HT1080 (cell line): ENCODE measurements at regions not wholly inside any gene's neighbourhood (a gene's known extent, or its start where the extent isn't known, plus 50 kb on each side); places are given as distances from the start of the nearest gene placed in this dataset.

Experiments
- DNase-seq: peaks from one replicate; pipeline ENCODE4 v3.0.0-alpha.2; 2015; ENCODE audit warnings: low read depth

DNA sequence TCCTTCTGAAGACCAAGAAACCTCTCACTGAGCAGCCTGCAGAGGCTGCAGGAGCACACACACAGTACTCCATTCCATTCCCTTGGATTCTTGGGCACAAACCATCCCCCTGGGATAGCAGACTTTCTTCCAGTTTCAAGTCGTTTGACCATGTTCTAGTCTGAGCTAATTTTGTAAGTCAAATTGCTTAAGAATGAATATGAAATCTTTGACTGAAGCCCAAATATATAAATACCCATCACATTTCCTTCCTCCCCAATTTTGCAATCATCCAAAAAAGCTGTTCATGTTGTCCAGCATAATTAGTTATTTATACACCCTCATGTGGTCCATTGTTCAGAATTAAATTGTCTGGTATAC lies 231.2 kb upstream of the TPRG1 start:
- DNase-seq, result no peak

DNA sequence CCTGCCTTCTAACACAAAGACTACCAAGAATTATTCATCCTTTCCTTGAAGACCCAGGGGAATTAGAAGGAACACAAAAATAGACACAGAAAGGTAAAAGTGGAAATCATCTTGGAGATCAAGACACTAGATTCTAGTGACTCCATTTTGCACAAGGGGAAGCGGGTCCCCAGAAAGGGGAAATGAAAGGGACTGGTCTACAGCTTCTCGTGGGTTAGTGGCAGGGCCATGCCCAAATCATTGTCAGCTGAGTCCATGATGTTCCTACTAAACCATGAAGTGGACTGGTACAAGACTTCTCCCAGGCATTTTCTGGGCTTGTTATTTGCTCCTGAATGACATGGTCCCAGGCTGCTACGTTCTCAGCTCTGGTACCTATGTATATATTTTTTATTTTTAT lies 230.7 kb upstream of the TPRG1 start:
- no peak for DNase-seq

DNA sequence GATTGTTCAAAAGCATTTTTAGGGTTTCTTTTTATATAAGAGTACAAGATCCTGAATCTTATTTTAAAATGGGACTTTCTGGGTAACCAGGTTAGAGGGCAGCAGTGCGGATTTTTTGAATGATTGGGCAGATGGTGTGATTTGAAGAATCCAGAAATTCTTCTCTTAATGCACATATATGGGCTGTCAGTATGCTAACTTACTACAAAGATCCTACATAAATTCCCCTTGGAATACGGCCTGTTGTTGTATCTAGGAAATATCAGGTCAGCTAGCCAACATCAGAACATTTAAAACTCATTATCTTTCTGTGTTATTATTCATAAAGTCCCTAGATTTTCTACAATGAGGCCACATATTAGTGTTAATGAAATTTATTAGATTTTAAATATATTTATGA lies 229.6 kb upstream of the TPRG1 start:
- DNase-seq, result no peak

DNA sequence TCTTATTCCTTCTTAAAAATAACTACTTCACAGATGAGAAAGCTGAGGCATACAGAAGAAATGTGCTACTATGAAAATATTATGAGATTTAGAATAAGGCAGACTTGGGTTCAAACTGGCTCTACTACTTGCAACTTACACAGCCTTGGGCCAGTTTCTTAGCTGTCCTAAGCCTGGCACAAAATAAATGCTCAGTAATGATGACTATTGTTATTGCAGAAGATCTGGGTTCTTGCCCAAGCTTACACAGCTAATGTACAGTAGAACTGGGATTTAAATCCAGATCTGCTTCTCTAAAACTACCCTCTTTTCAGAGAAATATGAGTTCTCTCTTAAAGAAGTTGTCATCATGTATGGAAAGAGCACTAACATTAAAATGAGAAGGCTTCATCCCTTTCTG lies 228.2 kb upstream of the TPRG1 start:
- no peak for DNase-seq

DNA sequence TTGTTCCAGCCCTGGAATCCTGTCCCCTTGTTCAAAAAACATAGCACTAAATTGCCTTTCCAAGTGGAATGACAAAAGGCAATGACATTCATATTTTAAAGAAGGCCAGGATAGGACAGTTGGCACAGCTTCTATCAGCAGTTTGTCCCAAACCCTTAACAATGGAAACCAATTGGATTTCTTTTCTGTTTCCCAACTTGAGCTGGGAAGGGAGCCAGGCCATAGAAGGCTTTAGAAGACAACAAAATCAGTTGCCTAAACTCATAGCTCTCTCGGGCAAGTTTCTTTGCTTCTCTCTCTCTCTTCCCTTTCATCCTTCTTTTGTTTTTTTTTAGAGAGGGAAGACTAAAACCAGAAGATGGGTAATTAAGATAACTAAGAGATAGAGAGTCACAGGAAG lies 227.7 kb upstream of the TPRG1 start:
- DNase-seq, result no peak

DNA sequence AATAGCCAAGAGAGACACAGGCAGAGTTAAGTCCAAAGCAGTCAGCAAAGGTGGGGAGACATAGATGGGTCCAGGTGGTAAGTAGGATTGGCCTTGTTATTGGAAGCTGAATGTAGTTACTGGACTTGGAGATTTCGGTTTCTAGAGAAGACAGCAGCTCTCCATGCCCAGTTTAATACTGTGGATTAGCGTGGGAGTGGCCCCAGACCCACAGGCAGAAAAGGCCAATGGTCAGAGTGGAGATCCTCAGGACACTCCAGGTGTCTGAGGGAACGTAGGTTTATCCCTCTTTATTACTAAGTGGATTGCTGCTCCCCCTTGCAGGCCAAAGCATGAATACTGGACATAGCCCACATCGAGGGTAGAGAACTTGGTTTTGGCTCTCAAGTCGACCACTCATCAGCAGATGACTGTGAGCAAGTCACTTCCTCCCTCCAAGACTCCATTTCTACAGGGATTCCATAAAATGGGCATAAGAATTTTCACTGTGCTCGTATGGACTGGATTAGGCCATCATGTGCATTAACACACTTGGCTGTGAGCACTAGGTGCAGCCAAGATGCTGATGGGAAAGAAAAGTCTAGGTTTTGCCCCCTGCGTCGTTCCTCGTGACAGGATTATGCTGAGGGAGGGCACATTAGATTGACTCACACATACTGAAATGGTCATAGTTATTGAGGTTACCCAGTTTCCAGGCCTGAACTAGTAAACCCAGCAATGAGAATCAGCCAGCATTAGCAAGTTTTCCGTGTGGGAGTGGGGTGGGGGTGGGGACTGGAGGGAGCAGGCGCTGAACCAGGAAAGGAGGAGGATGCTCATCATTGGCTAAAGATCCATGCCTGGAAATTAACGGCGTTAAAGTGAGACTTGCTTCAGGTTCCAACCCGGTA lies 225.2 kb upstream of the TPRG1 start:
- no peak for DNase-seq

DNA sequence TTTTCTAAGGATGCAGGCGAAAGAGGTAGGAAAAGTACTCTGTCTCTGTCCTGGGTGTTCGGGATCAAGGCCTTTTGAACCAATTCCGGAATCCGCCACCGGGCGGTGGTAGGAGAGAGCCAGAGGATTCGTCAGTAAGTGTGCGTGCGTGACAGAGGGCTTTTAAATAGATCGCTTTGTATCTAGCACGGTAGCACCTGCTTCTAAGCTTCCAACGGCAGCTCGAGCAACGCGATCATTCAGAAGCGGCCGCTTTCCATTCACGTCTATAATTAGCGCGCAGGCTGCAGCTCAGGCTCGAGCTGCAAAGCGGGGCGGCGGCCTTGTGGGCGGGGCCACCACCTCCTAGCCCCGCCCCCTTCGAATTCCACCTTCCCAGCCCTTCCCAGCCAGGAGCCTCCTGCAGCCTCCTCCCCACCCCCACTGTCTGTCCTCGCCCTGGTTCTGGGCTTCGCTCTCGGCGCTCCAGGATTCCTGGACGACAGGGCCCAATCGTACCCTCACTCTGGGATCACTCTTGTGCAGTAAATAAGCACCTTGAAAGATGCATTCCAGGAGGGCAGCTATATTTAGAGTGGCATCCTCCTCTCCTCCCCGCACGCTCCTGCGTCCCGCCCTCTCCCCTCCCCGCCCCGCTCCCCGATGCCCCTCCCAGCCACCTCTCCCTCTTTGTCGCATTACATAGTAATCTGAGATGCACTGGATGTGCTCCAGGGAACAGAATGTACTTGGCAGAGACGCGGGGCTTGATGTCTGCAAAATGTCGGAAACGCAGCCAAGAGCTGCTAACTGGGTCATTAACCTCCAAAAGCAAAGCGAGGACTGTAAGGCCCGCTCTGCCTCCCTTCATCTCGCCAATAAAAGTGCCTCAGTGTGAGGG lies 224.1 kb upstream of the TPRG1 start:
- DNase-seq, result no peak

DNA sequence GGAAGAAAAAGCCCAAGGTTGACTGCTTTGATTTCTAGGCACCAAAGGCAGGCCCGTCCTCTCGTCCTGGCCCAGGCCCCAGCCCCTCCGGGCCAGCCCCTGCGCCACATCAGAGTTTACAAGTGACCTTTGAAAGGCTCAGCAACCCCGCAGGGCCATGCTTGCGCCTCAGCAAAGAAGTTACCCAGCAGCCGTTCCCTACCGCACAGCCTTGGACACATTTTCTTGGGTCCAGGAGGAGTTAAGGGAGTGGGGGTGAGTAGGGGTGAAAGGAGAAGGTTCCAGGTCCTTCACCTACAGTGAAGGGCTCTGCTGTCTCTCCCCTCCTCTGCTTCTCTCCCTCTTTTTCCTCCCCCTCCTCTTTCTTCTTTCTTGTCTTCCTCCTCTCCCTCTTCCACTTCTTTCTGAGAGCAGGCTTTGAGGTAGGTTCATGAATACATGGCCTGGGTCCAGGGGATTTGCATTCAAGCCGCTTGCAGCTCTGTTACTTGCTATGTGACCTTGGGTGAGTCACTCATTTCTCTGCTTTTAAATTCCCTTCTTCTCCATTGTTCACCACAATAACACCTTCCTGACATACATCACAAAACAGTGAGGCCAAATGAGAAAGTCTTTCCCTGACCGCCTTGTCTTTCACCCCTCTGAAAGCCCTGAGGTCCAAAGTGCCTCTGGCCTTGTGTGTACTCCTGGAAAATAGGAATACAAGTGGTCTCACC lies 223.3 kb upstream of the TPRG1 start:
- peak; percentile 96 for DNase-seq

DNA sequence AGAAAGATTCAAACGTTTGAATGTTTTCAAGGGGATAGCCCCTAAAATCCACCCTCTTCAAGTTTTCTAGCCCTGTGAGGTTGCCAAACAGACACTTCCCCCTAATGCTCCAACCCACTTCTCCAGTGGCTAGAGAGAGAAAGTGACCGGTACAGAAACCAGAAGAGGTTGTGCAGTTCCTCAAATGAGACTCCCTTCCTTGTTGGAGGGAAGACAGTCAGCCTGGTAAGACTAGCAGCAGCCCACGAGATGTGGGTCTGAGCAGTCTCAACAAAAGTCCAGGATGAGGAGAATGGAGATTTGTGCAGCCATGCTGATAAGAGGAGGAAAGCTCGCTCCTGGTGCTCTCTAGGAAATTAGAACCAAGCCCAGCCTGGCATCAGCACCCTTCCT lies 222.8 kb upstream of the TPRG1 start:
- DNase-seq, result no peak

DNA sequence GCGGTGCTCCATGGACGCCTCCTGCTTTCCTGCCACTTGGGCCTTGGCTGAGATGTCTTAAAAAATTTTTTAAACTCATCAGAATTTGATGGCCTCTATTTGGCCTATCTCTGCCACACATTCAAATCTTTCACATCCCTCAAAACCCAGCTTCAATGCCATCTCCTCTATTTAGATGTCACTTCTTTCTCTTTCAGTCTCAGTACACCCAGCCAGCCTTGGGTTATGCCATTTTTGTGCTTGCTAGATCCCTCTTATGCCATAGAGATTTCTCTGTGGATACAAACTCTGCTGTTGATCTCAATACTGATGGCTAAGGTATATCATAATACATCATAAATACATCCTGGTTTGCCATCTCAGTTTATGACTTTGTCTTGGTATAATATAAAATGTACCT lies 222.3 kb upstream of the TPRG1 start:
- no peak for DNase-seq

DNA sequence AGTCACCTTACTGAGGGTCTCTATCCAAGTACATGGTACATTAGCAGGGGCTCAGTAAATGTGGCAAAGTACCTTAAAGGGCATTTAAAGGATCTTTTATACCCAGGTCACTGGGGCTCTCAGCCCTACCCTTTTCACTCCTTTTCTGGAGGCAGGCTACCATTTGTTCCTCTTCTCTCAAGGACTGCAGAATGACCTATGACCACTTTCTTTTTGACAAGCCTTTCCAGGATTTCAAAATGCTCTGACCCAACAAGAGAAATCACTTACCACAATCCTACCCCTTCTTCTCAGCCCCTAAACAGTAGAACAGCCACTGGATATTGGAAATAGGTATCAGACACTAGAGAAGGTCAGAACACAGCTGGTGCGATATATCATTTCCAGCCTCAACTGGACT lies 221.8 kb upstream of the TPRG1 start:
- DNase-seq, result no peak

DNA sequence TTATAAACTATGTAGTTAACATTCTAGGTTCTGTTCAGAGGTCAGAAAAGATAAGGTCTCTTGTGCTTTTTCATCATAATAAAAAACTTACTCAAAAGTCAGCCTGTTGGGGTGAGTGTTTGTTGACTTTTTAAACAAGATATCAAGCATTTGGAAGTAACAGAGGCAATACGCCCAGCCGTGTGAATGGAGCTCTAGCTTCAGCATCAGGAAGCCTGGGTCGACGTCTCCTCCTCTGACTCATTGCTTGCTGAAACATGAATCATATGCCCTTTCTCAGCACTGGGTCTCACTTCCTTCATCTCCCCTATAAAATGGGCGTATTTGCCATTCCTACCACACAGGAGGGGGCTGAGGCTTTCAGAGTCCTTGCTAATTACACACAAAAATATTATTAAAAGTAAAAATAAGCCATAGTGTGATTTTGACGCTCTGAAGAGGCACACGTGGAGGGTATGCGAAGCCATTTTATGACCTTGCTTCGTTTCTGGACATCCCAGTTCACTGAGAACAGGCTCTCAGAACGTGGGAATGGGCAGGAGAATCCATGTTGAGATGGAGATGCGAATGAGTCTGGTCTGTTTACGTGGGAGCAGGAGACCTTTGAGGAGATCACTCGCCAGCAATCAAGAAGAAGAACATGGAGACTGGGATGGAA lies 220.8 kb upstream of the TPRG1 start:
- peak; percentile 99 for DNase-seq

DNA sequence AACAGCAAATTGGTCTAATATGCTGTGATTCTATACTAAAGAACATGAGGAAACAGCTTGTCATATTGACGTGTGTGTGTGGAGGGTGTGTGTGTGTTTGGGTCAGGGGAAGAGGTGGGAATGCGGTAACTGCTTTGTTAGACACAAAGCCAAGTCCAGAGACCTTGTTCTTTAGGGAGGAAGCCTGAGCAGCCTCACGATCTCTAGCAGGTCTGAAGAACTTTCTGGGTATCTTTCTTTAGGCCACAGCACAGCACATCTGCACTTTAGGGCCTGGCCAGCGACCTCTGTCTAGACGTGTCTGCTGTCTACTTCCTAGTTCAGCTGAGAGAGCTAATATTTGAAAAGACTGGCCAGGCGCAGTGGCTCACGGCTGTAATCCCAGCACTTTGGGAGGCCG lies 220.0 kb upstream of the TPRG1 start:
- no peak for DNase-seq

DNA sequence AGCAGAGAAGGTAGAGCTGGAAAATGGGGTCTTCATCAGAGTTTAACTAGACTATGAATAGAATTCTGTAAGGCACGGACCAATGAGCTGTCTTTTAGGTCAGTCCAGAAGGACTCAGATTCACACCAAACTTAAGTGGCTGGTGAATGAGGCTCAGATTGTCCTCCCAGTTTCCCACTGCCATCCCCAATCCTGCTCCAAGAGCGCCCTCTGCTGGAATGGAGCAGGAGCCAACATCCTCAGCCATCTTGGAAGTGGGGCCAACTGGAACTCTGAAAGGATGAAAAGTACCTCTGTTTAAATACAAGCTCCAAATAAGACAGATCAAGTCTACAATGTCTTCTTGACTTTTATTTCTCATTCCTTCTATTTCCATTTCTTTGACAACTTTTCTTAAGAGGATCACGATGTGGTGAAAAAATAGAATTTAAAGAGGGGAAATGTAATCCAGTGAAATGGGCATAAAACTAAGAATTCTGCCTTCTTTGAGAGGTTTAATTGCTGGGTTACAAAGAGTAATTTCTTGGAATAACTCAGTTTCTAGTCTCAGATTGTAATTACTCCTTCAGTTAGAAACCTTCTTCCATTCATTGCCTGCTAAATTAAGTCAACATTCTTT lies 217.1 kb upstream of the TPRG1 start:
- peak; percentile 83 for DNase-seq

DNA sequence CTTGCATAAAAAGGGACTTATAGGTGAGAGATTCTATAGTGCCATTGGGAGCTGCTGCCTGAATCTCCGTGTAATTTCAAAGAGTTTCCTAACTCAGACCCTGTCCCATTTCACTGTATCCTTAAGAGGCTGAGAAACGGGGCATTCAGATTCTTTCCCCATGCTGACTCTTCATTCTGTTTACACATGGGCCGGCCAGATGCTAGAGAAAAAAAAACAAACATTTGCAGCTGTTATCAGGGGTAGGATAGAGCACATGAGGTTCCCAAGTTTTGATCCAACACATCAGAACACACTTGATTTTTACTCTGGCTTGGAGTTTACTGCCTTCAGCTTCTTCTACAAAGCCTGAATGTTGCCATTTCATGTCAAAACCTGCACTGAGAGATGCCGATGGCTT lies 215.9 kb upstream of the TPRG1 start:
- no peak for DNase-seq

DNA sequence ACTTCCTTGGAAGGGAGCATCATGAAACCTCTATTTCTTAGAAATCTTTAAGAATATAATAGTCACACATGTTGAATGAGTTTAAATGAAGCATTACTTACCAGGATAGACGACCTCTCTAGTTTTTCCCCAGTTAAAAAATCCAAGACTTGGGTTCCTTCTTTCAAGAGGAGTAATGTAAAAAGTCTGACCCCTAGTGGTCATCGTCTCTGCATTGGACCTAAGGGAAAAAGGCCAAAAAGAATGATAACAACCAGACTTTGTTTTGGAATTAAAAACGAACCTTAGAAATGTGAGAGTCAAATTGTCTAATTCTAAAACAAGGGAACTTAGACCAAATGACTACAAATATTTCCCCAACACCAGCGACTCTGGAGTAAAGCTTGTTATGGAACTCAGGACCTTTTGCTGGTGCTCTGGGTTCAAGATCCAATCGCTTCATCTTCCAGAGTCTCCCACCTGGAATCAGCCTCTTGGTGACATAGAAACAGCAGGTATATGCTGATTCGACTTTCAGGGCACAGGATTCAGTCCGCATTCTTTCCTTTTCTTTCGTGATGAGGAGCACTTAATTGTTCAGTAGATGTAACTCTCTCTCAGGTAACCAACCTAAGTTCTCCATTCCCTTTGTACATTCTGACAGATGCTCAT lies 214.8 kb upstream of the TPRG1 start:
- DNase-seq, result peak; percentile 64

DNA sequence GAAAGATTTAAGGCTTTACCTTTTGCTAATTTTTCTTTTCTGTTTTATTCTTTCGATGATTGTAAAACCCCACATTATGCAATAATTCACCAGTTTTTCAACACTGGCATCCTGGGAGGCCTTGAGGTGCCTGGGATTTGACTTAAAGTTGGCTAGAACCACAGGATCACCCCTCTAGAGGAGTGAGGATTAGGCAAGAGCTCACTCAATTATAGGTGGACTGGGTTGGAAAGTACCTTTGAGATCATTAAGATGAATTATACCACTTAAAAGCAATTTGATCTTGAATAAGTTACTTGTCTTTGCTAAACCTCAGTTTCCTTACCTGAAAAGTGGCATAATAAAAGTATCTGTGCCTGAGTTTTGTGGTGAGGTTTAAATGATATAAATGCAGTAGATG lies 212.8 kb upstream of the TPRG1 start:
- DNase-seq, result no peak

DNA sequence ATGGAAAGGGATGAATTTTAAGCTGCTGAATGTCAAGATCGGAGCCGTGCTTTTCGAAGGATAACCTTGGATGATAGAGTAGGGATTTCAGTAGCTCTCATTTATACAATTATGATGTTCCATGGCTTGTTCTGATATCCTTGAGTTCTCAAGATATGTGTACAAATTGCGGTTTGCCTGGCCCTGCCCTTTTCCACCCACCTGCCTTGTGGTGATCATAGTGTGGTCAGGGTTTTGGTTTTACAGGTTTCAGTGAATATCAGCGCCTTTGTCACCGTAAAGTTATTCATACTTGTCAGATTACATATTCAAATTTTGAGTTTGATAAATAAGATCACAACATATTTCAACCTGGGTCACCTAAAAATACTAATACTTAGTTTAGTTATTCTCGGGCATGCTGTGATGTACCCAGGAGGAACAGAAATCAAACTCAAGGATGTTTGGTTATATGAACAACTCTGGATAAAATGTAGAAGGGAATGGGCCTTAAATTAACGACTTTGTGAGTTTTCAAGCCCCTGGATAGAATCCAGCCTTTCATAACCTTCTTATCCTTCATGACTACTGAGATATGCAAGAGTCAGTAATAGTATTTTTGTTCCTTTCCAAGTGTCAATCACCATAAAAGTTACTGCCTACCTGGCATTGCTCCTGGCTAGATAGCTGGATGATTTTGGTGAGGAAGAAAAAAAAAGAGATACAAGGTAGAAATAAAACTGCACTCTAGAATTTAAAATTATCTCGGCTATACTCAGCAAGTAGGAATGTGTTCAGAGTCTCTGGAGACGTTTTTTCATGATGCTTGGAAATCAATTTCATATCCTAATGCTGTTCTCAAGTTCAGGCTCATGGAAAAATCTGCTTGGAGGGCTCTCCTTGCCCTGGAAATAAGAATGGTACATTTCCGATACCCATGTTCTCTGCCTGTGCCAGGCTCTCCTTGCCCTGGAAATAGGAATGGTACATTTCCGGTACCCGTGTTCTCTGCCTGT lies 209.2 kb upstream of the TPRG1 start:
- DNase-seq, result no peak

DNA sequence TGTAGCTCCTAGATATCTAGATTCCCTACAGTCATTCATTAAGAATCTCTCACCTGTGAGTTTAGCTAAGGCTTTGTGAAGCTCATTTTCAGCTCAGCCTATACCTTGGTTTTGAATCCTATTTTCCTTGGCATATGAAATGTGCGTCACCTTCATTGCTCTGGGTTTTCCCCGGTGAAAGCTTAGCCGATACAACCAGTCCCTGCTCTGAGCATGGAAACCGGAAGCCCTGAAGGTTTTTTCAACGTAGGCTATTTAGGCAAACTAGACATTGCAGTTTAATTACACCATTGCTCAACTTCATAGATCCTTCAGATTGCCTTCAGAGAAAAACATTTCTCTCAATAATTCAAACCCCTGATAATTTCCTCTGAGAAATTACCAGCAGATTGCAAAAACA lies 206.8 kb upstream of the TPRG1 start:
- DNase-seq, result no peak
